MG63 (cell line): ENCODE measurements at regions not wholly inside any gene's neighbourhood (a gene's known extent, or its start where the extent isn't known, plus 50 kb on each side); places are given as distances from the start of the nearest gene placed in this dataset.

Experiments used
- DNase-seq: peaks from one replicate; pipeline ENCODE4 v3.0.0-alpha.2; 2020
- H3K27me3 ChIP-seq: fragments of 250-450 bp; sonication (Bioruptor Pico); 2 replicates; pipeline ENCODE4 v1.5.1; 2020; ENCODE audit warnings: mild to moderate bottlenecking, moderate library complexity
- H3K36me3 ChIP-seq: fragments of 250-450 bp; sonication (Bioruptor Pico); 2 replicates; pipeline ENCODE4 v1.5.1; 2020; ENCODE audit warnings: mild to moderate bottlenecking, moderate library complexity
- H3K4me3 ChIP-seq: fragments of 250-450 bp; sonication (Bioruptor Pico); 2 replicates; pipeline ENCODE4 v1.5.1; 2020; ENCODE audit warnings: mild to moderate bottlenecking, moderate library complexity
- H3K9me3 ChIP-seq: fragments of 250-450 bp; sonication (Bioruptor Pico); 2 replicates; pipeline ENCODE4 v1.5.1; 2020; ENCODE audit warnings: mild to moderate bottlenecking, moderate library complexity

DNA sequence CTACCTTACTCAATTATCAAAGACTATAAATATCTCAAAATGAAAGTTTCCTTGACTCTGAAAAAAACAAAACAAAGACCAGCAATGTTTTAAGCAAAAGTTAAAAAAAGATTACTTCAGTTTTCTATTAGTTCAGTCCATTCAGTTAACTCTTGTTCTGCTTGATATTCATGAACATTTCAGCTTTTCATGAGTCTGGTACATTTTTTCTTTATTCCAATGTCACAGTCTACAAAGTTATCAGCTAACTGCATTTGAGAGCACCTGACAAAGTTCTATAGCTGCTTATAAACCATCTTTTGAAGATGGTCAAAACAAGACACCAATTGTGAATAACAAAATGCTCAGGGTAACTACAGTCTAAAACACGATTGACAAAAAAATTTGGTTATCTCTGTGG is 156.1 kb upstream of the NOX3 start:
- Histone ChIP-seq H3K36me3 (no peaks in the 10 kb centered on the region), H3K27me3 (no peaks in the 10 kb centered on the region), H3K9me3 (peaks cover 4% of the 10 kb centered on the region; the same call in 1 of the 2 replicates), H3K4me3 (no peak overlapping the region)
- no peak for DNase-seq

DNA sequence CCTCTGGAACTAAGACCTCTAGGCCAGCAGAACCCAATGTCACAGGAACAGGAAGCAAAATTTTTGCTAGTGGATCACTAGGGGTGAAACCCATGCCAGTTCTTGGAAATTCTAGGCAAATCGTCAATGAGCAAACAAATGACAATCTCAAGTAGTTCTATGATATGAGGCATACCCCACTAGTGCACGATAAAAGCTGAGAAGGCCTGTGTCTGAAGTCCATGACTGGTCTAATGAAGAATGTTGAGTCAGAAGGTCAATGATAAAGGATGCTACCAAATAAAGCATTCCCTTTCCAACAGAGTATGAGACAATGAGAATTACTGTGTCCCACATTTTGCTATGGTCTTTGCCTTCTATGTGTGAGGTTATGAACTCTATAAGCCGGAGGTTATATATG is 149.4 kb upstream of the NOX3 start:
- no peaks in the 10 kb centered on the region for H3K36me3 ChIP-seq
- no peaks in the 10 kb centered on the region for H3K27me3 ChIP-seq
- DNase-seq, result no peak
- H3K9me3 ChIP-seq, result no peaks in the 10 kb centered on the region
- H3K4me3 ChIP-seq, result no peak overlapping the region

DNA sequence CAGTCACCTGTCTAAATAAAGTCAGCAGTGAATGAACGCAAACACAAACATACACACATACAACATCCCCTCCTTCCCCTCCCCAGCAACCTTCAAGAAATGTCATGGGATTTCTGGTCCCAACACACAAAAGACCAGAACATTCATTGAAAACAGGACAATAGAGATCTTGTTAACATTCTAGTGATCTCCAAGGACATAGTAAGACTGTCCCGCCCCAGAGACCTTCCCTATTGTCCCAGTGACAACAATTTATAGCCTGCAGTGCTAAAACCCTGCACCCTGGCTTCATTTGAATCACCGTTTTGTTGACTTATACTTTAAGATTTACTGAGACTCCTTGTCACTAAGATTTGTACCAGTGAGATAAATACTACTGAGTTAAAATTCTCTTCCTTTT is 143.9 kb upstream of the NOX3 start:
- Histone ChIP-seq H3K36me3 (no peaks in the 10 kb centered on the region), H3K9me3 (no peaks in the 10 kb centered on the region), H3K27me3 (no peaks in the 10 kb centered on the region), H3K4me3 (no peak overlapping the region)
- DNase-seq, result no peak

DNA sequence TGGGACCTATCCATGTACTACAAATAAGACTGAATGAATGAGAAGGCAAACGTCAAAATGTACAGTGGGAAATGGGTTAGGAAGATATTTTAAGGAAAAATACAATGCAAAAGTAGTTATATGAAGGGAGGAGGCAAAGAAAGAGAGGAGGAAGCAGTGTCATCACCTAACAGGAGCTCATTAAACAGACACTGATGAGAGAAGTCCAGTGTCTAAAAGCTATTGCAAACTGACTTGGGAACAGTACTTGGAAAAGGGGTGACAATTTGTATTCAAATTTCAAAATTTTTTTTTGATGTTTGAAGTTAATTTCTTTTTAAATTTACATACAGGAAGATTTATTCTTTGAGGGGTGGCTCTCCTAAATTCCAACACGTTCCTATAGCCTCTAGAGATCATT is 143.5 kb upstream of the NOX3 start:
- no peaks in the 10 kb centered on the region for H3K36me3 ChIP-seq
- H3K27me3 ChIP-seq, result no peaks in the 10 kb centered on the region
- H3K9me3 ChIP-seq, result no peaks in the 10 kb centered on the region
- H3K4me3 ChIP-seq, result no peak overlapping the region
- no peak for DNase-seq

DNA sequence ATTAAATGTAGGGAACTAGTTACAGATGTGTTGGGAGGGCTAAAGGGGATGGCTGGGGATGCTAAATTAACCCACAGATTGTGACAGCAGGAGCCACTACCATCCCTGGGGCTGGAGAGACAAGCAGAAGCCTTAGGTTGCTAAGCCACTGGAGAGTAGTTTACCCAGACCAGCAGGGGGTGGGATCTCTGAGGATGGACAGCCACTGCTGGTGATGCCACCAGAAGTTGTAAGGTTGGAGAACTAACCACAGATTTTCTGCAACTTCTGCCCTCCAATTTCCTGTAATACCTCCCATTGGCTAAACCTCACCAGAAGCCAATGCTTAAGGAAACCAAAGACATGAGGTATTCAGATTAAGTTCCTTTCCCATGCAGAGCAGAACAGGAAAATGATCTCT is 139.6 kb upstream of the NOX3 start:
- Histone ChIP-seq H3K4me3 (no peak overlapping the region), H3K9me3 (no peaks in the 10 kb centered on the region), H3K27me3 (no peaks in the 10 kb centered on the region), H3K36me3 (no peaks in the 10 kb centered on the region)
- no peak for DNase-seq

DNA sequence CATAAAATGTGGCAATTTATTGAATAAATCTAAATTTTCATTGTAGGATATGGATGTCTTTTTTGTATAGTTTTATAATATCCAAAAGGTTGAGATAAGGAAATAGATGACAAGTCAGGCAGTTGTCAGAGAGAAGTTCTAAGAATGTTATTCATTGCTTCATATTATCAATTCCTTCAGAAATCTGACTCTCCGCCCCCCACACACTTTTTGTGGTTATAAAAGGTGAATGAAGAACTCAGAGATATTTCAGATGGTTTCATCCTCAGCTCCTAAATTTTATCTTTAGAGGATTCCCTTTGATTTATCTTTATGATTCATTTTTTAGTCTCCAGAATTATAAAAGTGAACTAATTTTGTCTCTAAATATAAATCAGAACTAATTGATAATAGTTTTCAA is 136.1 kb upstream of the NOX3 start:
- no peaks in the 10 kb centered on the region for H3K27me3 ChIP-seq
- DNase-seq, result no peak
- H3K4me3 ChIP-seq, result no peak overlapping the region
- no peaks in the 10 kb centered on the region for H3K36me3 ChIP-seq
- no peaks in the 10 kb centered on the region for H3K9me3 ChIP-seq

DNA sequence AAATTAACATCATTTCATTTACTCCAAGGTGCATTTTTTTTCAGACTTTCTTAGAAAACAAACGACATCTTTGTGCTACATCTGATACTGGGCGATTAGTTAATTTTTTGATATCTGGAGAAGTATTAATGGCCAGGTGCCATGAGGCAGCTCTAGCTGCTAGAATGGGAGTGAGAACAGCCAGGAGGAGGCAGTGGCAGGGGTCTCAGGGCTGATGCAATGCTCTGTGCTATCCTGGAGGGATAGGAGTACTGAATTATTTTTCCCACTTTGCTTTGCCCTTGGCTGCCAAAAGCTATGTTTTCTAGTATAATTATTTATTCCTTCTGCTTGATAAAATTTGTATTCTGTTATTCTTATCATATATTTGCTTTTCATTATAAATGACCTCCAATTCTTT is 133.6 kb upstream of the NOX3 start:
- no peak for DNase-seq
- H3K9me3 ChIP-seq, result no peaks in the 10 kb centered on the region
- no peak overlapping the region for H3K4me3 ChIP-seq
- no peaks in the 10 kb centered on the region for H3K36me3 ChIP-seq
- H3K27me3 ChIP-seq, result no peaks in the 10 kb centered on the region

DNA sequence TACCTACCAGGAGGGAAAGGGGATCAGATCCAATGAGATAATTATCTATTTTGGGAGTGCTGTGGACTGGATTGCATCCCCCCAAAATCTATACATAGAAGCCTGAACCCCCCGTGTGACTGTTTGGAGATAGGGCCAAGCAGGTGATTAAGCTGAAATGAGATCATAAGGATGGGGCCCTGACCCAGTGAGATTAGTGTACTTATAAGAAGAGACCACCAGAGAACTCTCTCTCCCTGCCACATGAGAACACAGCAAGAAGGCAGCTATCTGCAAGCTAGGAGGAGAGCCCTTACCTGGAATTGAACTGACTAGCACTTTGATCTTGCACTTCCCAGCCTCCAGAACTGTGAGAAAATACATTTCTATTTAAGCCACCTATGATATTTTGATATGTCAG is 132.2 kb upstream of the NOX3 start:
- no peak for DNase-seq
- Histone ChIP-seq H3K9me3 (no peaks in the 10 kb centered on the region), H3K27me3 (no peaks in the 10 kb centered on the region), H3K4me3 (no peak overlapping the region), H3K36me3 (no peaks in the 10 kb centered on the region)

DNA sequence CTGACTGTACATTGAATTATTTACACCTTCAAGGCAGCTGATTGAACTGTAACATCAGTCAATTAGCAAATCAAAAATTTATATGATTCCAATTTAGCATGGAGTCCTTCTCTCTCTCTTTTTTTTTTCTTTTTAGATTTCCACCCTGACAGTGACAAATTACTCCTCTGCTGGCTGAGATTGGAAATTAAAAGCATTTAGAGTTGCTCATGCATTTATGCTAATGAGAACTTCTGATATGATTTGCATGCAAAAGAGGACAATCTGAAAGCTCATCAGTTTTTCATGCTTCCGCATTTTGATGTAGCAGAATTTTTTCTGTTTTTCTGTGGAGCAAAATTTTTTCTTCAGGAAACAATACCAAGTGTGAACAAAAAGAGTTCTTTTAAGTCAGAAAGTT is 130.5 kb upstream of the NOX3 start:
- Histone ChIP-seq H3K9me3 (no peaks in the 10 kb centered on the region), H3K4me3 (no peak overlapping the region), H3K27me3 (no peaks in the 10 kb centered on the region), H3K36me3 (no peaks in the 10 kb centered on the region)
- DNase-seq, result no peak

DNA sequence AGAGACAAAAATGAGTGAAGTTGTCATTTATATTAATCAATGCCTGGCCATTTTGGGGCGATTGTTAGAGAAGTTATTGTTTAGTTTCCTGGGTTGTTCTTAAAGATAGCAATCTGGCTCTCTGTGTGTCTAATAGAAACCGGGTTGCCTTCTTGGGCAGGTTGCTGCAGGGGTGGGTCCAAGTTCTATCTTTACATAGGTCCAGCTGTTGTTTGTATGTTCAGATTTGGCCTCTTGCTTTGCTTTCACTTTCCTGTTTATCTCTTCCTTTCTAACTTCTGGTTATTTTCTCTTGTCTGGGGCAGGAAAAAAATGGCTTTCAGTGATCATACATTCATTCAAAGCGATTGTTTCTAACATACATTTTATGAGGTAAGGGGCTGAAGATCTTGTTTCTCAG is 128.4 kb upstream of the NOX3 start:
- Histone ChIP-seq H3K27me3 (no peaks in the 10 kb centered on the region), H3K36me3 (no peaks in the 10 kb centered on the region), H3K4me3 (no peak overlapping the region), H3K9me3 (no peaks in the 10 kb centered on the region)
- DNase-seq, result no peak

DNA sequence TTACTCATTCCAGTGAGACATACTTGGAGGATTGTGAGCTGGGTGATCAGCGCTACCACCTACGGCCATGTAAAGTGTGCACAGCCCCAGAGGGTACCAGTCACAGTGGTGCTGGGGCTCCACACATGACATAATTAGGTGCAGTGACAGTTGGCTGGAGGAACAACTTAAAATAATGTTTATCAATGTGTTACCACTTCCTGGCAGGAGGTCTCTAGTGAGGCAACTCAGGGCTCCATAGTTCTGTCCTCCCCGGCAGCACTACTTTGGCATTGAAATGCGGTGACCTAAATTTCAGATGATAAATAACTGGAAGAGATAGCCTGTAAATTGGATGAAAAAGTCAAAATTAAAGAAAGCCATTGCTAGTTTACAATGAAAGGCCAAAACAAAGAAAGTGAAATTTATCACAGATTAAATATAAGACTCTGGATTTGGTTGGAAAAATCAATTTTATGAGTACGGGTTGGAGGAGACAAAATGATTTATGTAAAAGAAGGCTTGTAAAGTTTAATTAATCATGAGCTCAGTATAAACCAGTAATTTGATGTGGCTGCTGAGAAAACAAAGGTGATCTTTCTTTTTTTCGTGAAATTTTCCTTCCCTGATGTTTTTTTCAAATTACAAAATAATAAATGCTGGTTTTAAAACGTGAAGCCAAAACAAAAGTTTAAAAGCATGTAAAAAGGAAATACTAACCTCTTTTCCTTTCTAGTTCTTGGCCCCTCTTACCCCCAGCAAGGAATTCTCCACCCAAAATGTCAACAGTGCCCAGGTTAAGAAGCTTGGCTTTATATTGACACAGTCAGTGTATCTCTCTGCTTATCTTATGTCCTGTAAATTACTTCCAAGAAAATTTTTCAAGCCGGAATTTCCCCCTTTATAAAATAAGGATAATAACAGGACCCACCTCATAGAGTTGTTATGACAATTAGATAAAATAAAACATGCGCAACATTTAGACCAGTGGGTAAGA is 126.7 kb upstream of the NOX3 start:
- no peak overlapping the region for H3K4me3 ChIP-seq
- no peaks in the 10 kb centered on the region for H3K27me3 ChIP-seq
- no peaks in the 10 kb centered on the region for H3K9me3 ChIP-seq
- no peaks in the 10 kb centered on the region for H3K36me3 ChIP-seq
- DNase-seq, result no peak

DNA sequence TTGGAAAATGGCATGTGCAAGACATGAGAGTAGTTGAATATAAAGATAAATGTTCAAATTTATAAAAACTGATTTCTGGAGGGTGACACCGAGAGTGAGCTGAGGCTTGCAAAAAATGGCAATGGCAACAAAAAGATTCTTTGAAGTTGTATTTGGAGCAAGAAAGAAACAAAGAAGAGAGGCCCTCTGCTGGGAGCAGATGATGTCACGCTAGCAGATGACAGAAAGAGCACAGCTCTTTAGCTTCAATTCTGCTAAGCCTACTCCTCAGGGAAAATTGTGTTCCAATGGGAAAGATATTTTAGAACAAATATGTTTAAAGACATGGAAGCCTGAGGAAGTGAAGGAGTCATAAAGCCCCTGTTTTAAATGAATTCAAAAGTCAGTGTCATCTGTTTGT is 125.3 kb upstream of the NOX3 start:
- Histone ChIP-seq H3K27me3 (no peaks in the 10 kb centered on the region), H3K9me3 (no peaks in the 10 kb centered on the region), H3K36me3 (no peaks in the 10 kb centered on the region), H3K4me3 (no peak overlapping the region)
- DNase-seq, result no peak

DNA sequence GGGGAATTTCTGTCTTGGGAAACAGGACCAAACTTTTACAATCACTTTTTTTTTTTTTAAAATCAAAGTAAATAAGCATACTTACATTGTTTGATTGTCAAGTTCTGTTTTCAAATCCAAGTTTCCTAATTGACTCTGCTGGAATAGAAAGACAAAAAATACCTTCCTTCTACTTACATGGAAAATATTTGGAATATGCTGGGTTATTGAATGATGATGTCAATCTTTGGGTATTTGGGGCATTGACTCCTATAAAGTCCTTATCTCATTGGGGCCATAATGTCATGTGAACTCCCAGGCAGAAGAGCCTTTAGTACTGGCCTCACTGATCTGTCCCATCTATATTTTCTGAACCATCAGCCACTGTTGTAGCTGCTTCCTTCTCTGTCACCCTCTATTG is 122.6 kb upstream of the NOX3 start:
- no peaks in the 10 kb centered on the region for H3K27me3 ChIP-seq
- H3K4me3 ChIP-seq, result no peak overlapping the region
- no peaks in the 10 kb centered on the region for H3K9me3 ChIP-seq
- no peaks in the 10 kb centered on the region for H3K36me3 ChIP-seq
- DNase-seq, result no peak

DNA sequence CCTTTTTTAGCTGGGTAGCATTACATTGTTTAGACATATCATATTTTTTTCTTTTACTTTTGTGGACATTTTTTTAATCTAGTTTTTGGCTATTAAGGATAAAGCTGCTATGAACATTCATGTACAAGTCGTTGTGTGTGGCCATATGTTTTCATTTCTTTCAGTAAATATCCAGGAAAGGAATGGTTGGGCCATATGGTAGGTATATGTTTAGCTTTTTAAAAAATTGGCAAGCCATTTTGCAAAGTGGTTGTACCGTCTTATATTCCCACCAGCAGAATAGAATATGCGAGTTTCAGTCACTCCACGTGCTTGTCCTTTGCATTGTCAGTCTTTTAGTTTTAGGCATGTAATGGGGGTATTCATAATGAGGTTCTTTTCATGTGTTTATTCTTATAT is 106.3 kb upstream of the NOX3 start:
- Histone ChIP-seq H3K9me3 (no peaks in the 10 kb centered on the region; the same call in 1 of the 2 replicates), H3K36me3 (no peaks in the 10 kb centered on the region), H3K4me3 (no peak overlapping the region), H3K27me3 (no peaks in the 10 kb centered on the region)
- no peak for DNase-seq

DNA sequence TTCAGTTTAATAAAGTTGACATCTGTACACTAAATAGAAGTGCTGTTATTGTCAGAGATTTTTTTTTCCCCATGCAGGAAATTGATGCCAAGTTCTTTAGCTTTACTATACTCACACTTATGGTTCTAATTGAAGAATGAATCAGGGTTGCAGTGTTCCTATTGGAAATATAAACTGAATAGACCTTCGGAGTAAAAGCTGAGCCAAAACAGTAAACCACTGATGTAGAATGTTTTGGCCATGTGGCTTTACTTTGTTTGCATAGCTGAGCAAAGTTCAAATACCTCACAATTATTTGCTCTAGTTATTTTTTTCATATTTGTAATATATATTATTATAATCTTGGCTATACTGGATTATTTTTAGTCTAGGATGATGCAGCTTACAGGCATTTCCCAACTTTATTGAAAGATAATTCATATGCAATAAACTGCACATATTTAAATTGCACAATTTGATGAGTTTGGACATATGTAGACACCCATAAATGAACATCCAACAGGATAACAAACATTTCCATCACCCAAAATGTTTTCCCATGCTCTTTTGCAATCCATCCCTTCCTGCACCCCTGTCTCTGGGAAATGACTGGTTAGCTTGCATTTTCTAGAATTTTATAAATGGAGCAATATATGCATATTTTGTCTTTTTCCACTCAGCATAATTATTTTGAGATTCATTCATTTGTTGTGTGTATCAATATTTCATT is 105.8 kb upstream of the NOX3 start:
- Histone ChIP-seq H3K4me3 (no peak overlapping the region), H3K27me3 (no peaks in the 10 kb centered on the region), H3K9me3 (no peaks in the 10 kb centered on the region; the same call in 1 of the 2 replicates), H3K36me3 (no peaks in the 10 kb centered on the region)
- no peak for DNase-seq

DNA sequence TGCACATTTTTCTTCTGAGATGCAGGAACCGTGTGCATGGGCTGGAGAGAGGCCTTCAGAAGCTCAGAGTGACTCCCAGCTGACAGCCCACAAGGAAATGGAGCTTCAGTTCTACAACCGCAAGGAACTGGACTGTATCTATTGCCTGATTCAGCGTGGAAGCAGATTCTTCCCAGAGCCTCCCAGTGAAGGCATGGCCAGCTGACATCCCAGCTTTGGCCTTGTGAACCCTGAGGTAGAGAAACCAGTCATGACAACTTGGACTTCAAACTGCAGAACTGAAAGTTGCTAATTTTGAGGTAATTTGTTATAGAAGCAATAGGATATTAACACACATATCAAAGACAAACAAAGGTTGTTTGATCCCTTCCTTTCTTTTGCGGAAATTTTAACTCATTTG is 94.3 kb upstream of the NOX3 start:
- Histone ChIP-seq H3K4me3 (no peak overlapping the region), H3K27me3 (no peaks in the 10 kb centered on the region), H3K9me3 (no peaks in the 10 kb centered on the region), H3K36me3 (no peaks in the 10 kb centered on the region)
- DNase-seq, result no peak

DNA sequence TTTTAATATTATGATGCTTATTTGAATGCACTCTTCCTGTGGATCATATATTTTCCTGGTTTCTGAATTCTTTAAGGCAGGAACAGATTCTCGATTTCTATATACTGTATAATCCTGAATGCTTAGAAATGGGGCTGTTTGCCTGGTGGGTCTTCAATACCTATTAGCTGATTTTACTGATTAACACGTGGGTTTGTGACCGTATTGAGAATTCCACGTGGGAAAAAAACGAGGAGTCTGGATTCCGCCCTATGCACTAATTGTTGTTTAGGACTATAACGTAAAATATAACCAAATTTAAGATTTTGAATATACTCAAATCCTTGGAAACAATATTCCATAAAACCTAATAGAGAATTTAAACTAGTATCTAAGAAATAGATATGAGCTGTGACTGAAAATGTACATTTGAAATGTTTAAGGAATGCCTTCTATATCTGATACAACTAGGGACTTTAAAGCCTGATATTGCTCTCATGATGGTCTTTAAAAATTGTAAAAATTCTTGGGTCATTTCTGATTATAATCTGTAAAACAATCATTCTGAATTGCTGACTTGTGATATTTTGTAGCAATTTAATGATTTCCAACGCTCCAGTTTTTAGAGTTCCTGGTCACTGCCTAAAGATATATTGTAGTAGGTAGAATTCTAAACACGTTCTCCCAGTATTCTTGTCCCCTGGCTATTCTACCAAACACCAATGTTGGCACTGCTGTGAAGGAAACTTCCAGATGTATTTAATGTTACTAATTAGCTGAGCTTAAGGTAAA is 93.6 kb upstream of the NOX3 start:
- no peak for DNase-seq
- Histone ChIP-seq H3K36me3 (no peaks in the 10 kb centered on the region), H3K4me3 (no peak overlapping the region), H3K27me3 (no peaks in the 10 kb centered on the region), H3K9me3 (no peaks in the 10 kb centered on the region)
